ENCODE measurements at regions not wholly inside any gene's neighbourhood (a gene's known extent, or its start where the extent isn't known, plus 50 kb on each side); places are given as distances from the start of the nearest gene placed in this dataset.
"Not testable (repeated sequence)": the region's sequence is repeated elsewhere in the genome, so short reads cannot be mapped to it uniquely, and the experiment has no call there.

- intact Hi-C loops (cut with DNase I), result no loop called here
- peaks cover 20% of the 10 kb centered on the region for H3K9me3 ChIP-seq
- H3K27me3 ChIP-seq, result no peaks in the 10 kb centered on the region
- TF ChIP-seq CTCF (IDR thresholded peaks at IDR 0.05), result no peak
- TF ChIP-seq POLR2AphosphoS5 (IDR thresholded peaks at IDR 0.05; ENCODE audit: insufficient read depth in 1 of 2, low read depth in 1 of 2), result no peak
- TF ChIP-seq POLR2A (IDR thresholded peaks at IDR 0.05), result no peak
- H3K4me3 ChIP-seq, result no peak overlapping the region
- H3K4me1 ChIP-seq, result no peaks in the 10 kb centered on the region
- H3K27ac ChIP-seq, result no peak overlapping the region
- H3K36me3 ChIP-seq, result no peaks in the 10 kb centered on the region
- no peak for DNase-seq (ENCODE audit: extremely low spot score in 2 of 2)
Observed at GRCh38 chr7:149706398-149706797, 67.0 kb downstream of the ZNF467 start.

DNA sequence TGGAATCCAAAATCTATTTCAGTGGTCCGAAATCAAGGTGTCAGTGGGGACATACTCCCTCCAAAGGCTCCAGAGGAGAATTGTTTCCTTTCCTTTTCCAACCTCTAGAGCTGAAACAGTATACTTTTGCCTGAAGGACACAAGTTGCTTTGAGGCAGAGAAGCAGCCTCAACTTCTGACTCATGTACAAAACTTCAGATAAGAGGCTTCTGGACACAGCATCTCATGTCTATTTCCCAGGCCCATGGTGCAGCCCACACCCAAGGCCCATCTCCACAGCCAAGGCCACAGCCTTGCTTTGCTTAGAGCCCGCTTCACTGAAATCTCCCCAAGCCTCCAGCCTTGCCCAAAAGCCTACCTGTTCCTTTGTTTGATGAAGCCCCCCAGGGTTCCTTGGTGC, 68.9 kb downstream of the ZNF467 start:
- no peaks in the 10 kb centered on the region for H3K36me3 ChIP-seq
- no peak overlapping the region for H3K27ac ChIP-seq
- TF ChIP-seq POLR2AphosphoS5 (IDR thresholded peaks at IDR 0.05; ENCODE audit: insufficient read depth in 1 of 2, low read depth in 1 of 2) (no peak), POLR2A (IDR thresholded peaks at IDR 0.05) (no peak), CTCF (IDR thresholded peaks at IDR 0.05) (no peak)
- peaks cover 3% of the 10 kb centered on the region for H3K9me3 ChIP-seq
- no peak for DNase-seq (ENCODE audit: extremely low spot score in 2 of 2)
- H3K4me3 ChIP-seq, result no peak overlapping the region
- intact Hi-C loops (cut with DNase I), result no loop called here
- H3K4me1 ChIP-seq, result no peaks in the 10 kb centered on the region
- H3K27me3 ChIP-seq, result no peaks in the 10 kb centered on the region

DNA sequence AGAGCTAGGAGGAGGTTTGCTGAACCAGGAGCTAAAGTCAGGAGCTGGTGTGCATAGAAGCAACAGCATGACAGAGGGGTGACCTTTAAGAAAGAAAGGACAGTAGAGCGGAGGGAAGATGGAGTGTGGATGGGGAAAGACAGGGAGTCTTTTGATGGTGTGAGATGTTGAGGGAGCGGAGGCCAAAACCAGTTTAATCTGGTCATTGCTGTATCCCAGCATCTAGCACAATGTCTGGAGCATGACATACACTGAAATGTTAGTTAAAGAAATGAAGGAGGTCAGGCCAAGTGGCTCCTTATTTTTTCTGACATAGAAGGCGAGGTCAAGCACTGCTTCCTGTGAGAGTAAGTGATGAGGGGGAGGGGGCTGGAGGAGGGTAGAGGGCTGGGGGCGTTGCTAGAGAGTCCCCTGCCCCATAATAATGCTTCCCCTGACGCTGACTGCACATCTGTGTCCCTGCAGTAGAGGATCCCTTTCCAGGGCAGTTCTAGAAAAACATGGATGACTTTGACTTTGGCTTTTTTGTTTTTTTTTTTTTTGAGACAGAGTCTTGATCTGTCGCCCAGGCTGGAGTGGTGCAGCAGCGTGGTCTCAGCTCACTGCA, 70.2 kb downstream of the ZNF467 start:
- TF ChIP-seq CTCF (IDR thresholded peaks at IDR 0.05), result no peak
- TF ChIP-seq POLR2AphosphoS5 (IDR thresholded peaks at IDR 0.05; ENCODE audit: insufficient read depth in 1 of 2, low read depth in 1 of 2), result no peak
- TF ChIP-seq POLR2A (IDR thresholded peaks at IDR 0.05), result no peak
- Histone ChIP-seq H3K4me1 (no peaks in the 10 kb centered on the region), H3K9me3 (no peaks in the 10 kb centered on the region), H3K27me3 (no peaks in the 10 kb centered on the region), H3K36me3 (no peaks in the 10 kb centered on the region), H3K27ac (no peak overlapping the region), H3K4me3 (no peak overlapping the region)
- DNase-seq (ENCODE audit: extremely low spot score in 2 of 2), result no peak
- intact Hi-C loops (cut with DNase I), result no loop called here

GRCh38 chr7:149701495-149702240, 71.7 kb downstream of the ZNF467 start:
- H3K4me1 ChIP-seq, result no peaks in the 10 kb centered on the region
- TF ChIP-seq POLR2AphosphoS5 (IDR thresholded peaks at IDR 0.05; ENCODE audit: insufficient read depth in 1 of 2, low read depth in 1 of 2) (no peak), CTCF (IDR thresholded peaks at IDR 0.05) (no peak), POLR2A (IDR thresholded peaks at IDR 0.05) (no peak)
- H3K9me3 ChIP-seq, result no peaks in the 10 kb centered on the region
- no peaks in the 10 kb centered on the region for H3K36me3 ChIP-seq
- no peak for DNase-seq (ENCODE audit: extremely low spot score in 2 of 2)
- intact Hi-C loops (cut with DNase I), result no loop called here
- H3K4me3 ChIP-seq, result no peak overlapping the region
- no peak overlapping the region for H3K27ac ChIP-seq
- H3K27me3 ChIP-seq, result no peaks in the 10 kb centered on the region

GRCh38 chr7:149697767-149698166, 75.6 kb downstream of the ZNF467 start:
- H3K4me1 ChIP-seq; DNase-seq (ENCODE audit: extremely low spot score in 2 of 2); H3K27me3 ChIP-seq; H3K9me3 ChIP-seq; H3K36me3 ChIP-seq; H3K4me3 ChIP-seq; intact Hi-C loops (cut with DNase I); H3K27ac ChIP-seq: not testable (repeated sequence)

Data from vagina (tissue), 2 donors.